ENCODE measurements at regions not wholly inside any gene's neighbourhood (a gene's known extent, or its start where the extent isn't known, plus 50 kb on each side); places are given as distances from the start of the nearest gene placed in this dataset.

GRCh38 chr3:193954752-193955151 lies 181.2 kb upstream of the HES1 start:
- no peak for DNase-seq (ENCODE audit: low spot score)

DNA sequence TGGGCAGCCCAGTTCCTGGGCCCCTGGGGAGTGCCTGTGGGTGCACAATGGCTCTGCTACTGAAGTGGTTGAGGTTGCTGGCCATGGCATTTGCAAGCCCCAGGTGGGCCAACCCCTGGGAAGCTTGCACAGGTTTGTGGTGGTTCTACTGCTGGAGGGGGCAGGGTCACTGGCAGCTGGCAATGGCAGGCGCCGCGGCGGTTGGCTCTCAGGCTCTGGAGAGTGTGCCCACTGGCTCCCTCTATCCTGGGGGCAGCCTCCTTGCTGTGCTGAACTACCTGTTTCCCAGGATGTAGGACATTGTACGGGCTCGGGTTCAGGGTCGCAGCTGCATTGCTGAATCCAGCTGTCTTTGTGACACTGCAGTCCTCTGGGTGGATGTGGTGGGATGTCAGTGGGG lies 180.2 kb upstream of the HES1 start:
- no peak for DNase-seq (ENCODE audit: low spot score)

GRCh38 chr3:193959861-193960260 lies 176.1 kb upstream of the HES1 start:
- no peak for DNase-seq (ENCODE audit: low spot score)

GRCh38 chr3:193960487-193961274 lies 175.3 kb upstream of the HES1 start:
- DNase-seq (ENCODE audit: low spot score): peak; percentile 81

DNA sequence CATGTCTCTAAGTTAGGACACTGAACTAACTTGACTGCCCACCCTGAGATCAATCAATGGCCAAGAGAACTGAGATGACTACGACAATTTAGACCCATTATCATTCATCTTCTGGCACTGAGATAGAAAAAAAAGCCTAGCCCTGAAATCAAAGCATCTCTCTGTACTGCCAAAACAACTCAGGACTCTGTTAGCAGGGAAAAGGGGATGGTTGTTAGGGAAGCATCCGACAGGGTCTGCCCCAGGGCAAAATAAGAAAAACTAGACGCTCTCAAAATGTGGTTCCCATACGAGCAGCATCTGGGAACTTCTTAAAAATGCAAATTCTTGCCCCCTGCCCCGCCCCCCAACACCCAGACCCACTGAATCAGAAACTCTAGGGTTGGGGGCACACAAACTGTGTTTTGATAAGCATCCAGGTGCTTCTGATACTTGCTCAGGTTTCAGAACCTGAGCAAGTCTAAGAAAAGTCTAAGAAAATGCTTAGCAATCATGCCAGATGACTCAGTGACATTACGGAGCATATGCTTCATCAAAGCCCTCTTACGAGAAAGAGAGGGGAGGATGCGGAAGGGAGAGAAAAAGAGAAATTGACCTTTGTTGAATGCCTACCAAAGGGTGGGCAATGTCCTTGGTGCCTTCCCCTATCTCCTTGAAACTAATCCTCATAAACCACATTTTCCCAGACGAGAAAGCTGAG lies 172.8 kb upstream of the HES1 start:
- DNase-seq (ENCODE audit: low spot score): no peak

DNA sequence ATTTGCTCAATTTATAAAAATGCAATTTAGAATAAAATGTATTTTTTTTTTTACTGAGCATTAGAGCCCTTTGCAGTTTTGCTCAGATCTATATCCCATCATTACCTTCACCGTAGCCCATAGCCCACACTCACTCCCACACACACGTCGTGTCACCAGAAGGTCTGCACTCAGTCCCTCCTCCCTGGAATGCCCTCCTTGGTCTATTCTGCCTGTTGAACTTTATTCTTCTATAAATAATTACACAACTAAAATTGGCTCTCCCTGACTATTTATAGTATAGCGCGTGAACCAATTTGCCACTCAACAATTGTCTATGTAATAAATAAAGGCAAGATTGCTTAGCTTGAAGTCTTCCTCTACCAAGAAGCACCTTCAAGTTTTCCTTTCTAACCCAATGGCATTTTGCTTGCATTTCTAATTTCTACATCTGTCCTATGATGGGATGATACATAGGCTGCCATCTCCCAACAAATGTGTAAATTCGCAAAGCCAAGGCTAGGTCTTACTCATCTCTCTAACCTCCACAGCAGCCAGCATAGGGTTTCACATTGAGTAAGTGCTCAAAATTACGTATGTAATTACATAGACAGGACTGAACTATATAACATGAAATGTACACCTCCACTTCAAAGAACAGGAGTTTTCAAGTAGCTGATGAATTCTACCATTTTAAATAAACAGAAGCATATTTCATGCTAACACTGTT lies 172.0 kb upstream of the HES1 start:
- DNase-seq (ENCODE audit: low spot score): no peak

DNA sequence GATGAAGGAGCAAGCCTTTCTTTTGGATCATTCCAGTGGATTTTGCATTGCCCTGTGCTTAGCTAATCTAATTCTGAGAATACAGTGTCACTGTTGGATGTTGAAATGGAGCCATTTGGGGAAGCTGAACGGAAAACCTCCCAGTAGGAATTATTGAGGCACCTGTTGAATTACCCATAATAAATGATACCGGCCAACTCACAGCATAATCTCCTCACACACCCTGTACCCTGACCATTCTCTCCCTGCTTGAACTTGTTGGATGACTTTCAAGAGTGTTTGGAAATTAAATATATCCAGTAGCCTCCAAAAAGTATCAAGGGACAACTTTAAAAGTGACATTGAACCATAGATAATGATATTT lies 171.4 kb upstream of the HES1 start:
- no peak for DNase-seq (ENCODE audit: low spot score)

GRCh38 chr3:193968380-193968974 lies 167.5 kb upstream of the HES1 start:
- no peak for DNase-seq (ENCODE audit: low spot score)

- peak; percentile 88 for DNase-seq (ENCODE audit: low spot score)
Observed at GRCh38 chr3:193970131-193970772, 165.7 kb upstream of the HES1 start.

DNA sequence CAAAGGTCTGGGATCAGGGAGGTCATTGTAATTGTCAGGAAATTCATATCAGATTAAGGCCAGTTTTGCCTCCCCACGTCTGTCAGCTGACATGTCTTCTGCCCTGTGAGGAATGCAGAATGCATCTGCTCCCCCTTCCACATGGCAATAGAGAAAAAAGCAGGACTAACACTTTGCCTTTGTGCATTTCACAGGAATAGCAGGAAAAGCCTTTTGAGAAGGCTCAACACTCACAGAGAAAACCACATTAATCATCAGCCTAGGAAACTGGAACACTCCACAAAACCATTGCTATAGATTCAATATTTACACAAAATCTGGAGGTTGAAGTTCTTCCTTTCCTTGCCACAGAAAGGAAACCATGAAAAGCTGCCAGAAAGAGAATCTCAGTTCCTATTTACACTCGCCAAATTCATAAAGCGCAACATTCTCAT lies 165.2 kb upstream of the HES1 start:
- peak; percentile 73 for DNase-seq (ENCODE audit: low spot score)

- peak; percentile 90 for DNase-seq (ENCODE audit: low spot score)
Observed at GRCh38 chr3:193971261-193971751, 164.6 kb upstream of the HES1 start.

DNA sequence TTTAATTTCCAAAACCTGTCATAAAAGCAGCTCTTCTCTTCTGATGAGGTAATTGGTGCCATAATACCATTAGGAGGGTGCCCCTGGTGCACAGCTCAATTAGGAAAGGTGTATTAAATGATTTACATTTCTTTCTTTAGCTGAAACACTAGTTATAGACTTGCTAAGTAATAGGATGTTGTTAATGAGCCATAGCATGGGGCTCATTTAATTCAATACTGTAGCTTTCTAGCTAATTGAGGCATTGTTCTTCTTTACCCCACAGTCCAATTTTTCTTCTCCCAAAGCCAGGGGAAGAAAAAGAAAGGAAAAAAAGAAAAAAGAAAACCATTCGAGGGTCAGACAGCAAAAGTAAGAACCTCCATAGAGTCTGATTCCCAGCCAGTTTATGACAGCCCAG lies 164.0 kb upstream of the HES1 start:
- no peak for DNase-seq (ENCODE audit: low spot score)

GRCh38 chr3:193972832-193973231 lies 163.1 kb upstream of the HES1 start:
- DNase-seq (ENCODE audit: low spot score): no peak

DNA sequence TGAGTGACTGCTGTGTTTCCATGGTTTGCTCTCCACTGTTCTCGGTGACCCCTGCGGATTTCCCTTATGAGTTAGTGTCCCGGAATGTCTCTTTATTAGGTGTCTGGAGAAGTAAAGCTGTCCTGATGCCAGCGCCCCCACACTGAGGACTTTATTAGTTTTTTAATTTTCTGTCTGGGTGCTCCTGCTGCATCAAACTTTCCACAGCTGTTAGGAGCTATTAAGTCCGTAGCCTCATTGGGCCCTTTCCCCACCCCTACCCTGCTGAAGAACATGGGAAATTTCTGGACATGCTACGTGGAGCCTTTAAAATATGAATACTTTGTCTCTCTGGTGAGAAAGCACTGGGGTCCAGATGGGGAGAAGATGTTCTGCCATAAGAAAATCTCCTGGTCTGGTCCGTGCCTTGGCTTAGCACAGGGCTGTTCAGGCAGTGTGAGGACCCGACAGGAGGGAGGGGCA lies 161.7 kb upstream of the HES1 start:
- DNase-seq (ENCODE audit: low spot score): no peak

- DNase-seq (ENCODE audit: low spot score): peak; percentile 60
Observed at GRCh38 chr3:193974671-193975535, 161.0 kb upstream of the HES1 start.

DNA sequence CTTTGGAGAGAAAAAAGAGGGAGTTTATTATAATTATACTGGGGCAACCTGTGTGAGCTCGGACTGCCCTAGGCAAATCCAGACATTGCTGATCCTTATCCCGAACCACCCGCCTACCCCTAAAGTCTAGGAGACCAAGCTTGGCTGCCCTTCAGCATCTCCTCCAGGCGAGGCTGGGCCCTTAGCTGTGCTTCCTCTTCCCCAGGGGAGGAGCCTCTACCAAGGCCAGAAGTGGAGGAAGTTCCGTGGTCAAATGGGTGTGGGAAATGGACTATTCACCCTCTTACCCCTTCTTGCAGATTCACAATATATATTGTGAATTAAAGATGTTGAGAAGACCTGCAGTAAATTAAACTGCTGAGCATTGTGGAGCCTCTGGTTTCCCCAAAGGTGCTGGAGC lies 158.3 kb upstream of the HES1 start:
- no peak for DNase-seq (ENCODE audit: low spot score)

GRCh38 chr3:193978030-193978429 lies 157.9 kb upstream of the HES1 start:
- DNase-seq (ENCODE audit: low spot score): no peak

DNA sequence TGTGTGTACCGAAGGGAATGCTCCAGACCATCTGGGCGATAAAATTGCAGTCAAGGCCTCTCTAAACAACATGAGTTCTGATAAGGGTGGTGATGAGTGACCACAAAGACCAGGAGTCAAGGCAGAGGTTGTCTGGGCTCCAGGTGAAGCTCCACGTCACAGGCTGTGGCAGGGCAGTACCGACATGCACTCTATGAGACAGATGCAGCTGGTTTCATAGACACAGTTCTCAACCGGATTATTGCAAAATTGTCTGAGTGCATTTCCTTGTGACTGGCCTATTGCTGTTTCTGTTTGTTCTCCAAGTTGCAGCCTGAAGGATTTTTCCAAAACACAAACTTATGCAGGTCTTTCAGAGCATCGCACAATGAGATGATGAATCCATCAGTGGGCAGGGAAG lies 157.5 kb upstream of the HES1 start:
- no peak for DNase-seq (ENCODE audit: low spot score)

DNA sequence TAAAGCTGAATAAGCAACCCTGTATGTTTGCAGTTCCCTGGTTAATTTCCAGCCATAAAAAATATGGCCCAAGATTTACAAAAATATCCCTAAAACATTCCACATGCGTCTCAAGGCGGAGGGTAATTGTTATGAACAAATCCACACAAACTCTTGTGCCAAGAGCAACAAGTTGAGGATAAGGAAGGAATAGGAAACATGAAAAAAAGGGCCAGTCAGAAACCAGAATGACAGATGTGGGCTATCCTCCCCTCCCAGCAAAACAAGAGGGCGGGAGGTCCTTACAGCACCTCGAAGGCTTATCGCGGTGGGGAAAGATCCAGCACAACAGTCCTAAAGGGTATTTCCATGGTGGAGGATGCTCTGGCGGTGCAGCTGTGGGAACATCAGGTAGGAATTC lies 155.6 kb upstream of the HES1 start:
- DNase-seq (ENCODE audit: low spot score): no peak

GRCh38 chr3:193980905-193981304 lies 155.0 kb upstream of the HES1 start:
- DNase-seq (ENCODE audit: low spot score): no peak
